ENCODE measurements at regions not wholly inside any gene's neighbourhood (a gene's known extent, or its start where the extent isn't known, plus 50 kb on each side); places are given as distances from the start of the nearest gene placed in this dataset.

DNA sequence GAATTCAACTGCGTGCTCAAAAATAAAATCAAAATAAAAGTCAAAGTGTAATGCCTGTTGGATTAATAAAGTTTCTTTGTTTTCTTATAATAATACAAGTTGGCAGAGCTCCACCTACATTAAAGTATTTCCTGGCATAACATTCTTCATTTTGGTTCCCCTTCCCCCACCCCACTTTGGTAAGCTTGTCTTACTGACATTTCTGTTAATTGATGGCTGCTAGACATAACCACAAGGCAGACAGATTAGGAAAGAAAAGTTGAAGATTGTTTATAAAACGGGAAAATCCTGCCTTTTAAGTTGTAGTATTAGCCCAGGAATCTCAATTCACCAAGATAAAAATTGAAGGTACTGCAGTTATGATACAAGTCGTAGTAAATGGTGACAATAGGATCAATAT is 246.5 kb upstream of the RPS6KA3 start:
- TF ChIP-seq, protein P1, sequence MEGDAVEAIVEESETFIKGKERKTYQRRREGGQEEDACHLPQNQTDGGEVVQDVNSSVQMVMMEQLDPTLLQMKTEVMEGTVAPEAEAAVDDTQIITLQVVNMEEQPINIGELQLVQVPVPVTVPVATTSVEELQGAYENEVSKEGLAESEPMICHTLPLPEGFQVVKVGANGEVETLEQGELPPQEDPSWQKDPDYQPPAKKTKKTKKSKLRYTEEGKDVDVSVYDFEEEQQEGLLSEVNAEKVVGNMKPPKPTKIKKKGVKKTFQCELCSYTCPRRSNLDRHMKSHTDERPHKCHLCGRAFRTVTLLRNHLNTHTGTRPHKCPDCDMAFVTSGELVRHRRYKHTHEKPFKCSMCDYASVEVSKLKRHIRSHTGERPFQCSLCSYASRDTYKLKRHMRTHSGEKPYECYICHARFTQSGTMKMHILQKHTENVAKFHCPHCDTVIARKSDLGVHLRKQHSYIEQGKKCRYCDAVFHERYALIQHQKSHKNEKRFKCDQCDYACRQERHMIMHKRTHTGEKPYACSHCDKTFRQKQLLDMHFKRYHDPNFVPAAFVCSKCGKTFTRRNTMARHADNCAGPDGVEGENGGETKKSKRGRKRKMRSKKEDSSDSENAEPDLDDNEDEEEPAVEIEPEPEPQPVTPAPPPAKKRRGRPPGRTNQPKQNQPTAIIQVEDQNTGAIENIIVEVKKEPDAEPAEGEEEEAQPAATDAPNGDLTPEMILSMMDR (conservative IDR thresholded peaks at IDR 0.05; ENCODE audit: low read depth, low read length): no peak
- TF ChIP-seq EZH2 (IDR thresholded peaks at IDR 0.05; ENCODE audit: low read length, unreplicated experiment): no peak

Measured in PC-3 (cell line).